Breast epithelium (tissue), 3 donors: ENCODE measurements at regions not wholly inside any gene's neighbourhood (a gene's known extent, or its start where the extent isn't known, plus 50 kb on each side); places are given as distances from the start of the nearest gene placed in this dataset.

Experiments
- CTCF ChIP-seq, 3 donors: fragments of 450-650 bp; IDR thresholded peaks; one replicate each; pipeline ENCODE4 v1.5.1; 2016 to 2017; ENCODE audit warnings: antibody characterized with exemption in 3 of 3, mild to moderate bottlenecking in 3 of 3, moderate library complexity in 3 of 3
- POLR2A ChIP-seq: fragments of 450-650 bp; IDR thresholded peaks from one replicate; pipeline ENCODE4 v1.6.1; 2016; ENCODE audit warnings: antibody characterized with exemption, mild to moderate bottlenecking, moderate library complexity
- POLR2AphosphoS5 ChIP-seq, 3 donors: sonication (generic); formaldehyde crosslinking; IDR thresholded peaks; one replicate each; pipeline ENCODE4 v1.6.1; 2017; ENCODE audit warnings: antibody characterized with exemption in 3 of 3

- TF ChIP-seq POLR2AphosphoS5 (IDR thresholded peaks at IDR 0.05) = no peak
- no peak for TF ChIP-seq CTCF (IDR thresholded peaks at IDR 0.05)
- no peak for TF ChIP-seq POLR2A
These were observed 59.5 kb upstream of the ANKS1B start for GRCh38 chr12:100044266-100044665.
